ENCODE measurements at regions not wholly inside any gene's neighbourhood (a gene's known extent, or its start where the extent isn't known, plus 50 kb on each side); places are given as distances from the start of the nearest gene placed in this dataset.

GRCh38 chr11:45489281-45489905 lies 176.0 kb downstream of the CHST1 start:
- DNase-seq: no peak

More at GRCh38 chr11:45489281-45489905, 176.0 kb downstream of the CHST1 start:
- WGBS (ENCODE audit: extremely low coverage, insufficient read length, low lambda C conversion rate): no CpG with 5 or more reads among the region's 7 CpGs
- Histone ChIP-seq H3K23me2 (ENCODE audit: insufficient read length, low read depth, low read length, poor library complexity, severe bottlenecking) (no peaks in the 10 kb centered on the region), H2BK12ac (ENCODE audit: insufficient read length, low read depth, low read length) (no peak overlapping the region), H2AK5ac (ENCODE audit: insufficient read length, low read length) (no peak overlapping the region), H3K23ac (ENCODE audit: insufficient read length, low read depth, low read length) (no peak overlapping the region), H3K79me2 (ENCODE audit: insufficient read depth, low read length) (no peaks in the 10 kb centered on the region), H3K4me1 (ENCODE audit: insufficient read depth, low read length) (0 out of 2 replicates have a peak, but pooled peaks cover 3% of the 10 kb centered on the region), H2AFZ (ENCODE audit: low read length) (no peak overlapping the region), H3K27ac (ENCODE audit: insufficient read length, low read depth, low read length) (no peak overlapping the region), H2BK5ac (ENCODE audit: insufficient read length, low read length) (no peak overlapping the region), H3K14ac (ENCODE audit: insufficient read depth, low read length) (no peak overlapping the region), H4K20me1 (ENCODE audit: control insufficient read depth, insufficient read depth, insufficient read length) (no peaks in the 10 kb centered on the region), H3K9ac (ENCODE audit: extremely low read depth, insufficient read length, low read length) (no peak overlapping the region), H4K8ac (replicated peaks; ENCODE audit: insufficient read length, low read depth, low read length) (no peak overlapping the region), H3K56ac (ENCODE audit: insufficient read length, low read depth, low read length) (no peak overlapping the region), H2BK15ac (ENCODE audit: low read depth, low read length) (no peak overlapping the region), H3K79me1 (ENCODE audit: insufficient read depth, low read depth, low read length, poor library complexity, severe bottlenecking) (no peaks in the 10 kb centered on the region), H3K4me2 (ENCODE audit: insufficient read depth, insufficient read length, low read length) (no peak overlapping the region), H4K91ac (ENCODE audit: insufficient read length, low read depth, low read length) (no peak overlapping the region), H3K9me3 (ENCODE audit: control insufficient read depth, low read depth, low read length) (no peaks in the 10 kb centered on the region), H3T11ph (ENCODE audit: low read length) (no peak overlapping the region), H2BK20ac (ENCODE audit: low read depth, low read length, poor library complexity, severe bottlenecking) (no peak overlapping the region), H2BK120ac (ENCODE audit: low read depth, low read length, poor library complexity, severe bottlenecking) (no peak overlapping the region), H3K4ac (ENCODE audit: low read depth, low read length) (no peak overlapping the region), H3K27me3 (ENCODE audit: insufficient read depth, low read length) (no peaks in the 10 kb centered on the region; the same call in 1 of the 2 replicates), H4K5ac (ENCODE audit: insufficient read length, low read depth, low read length) (no peak overlapping the region), H3K18ac (ENCODE audit: insufficient read length, low read depth, low read length) (no peak overlapping the region)
- no peaks in the 10 kb centered on the region for H3K36me3 Mint-ChIP-seq (ENCODE audit: insufficient read depth in 1 of 3, low read depth in 3 of 3)
- peaks cover 18% of the 10 kb centered on the region for H3K27me3 Mint-ChIP-seq (ENCODE audit: low read depth)
- peaks cover 0 to 2% of the 10 kb centered on the region in 2 experiments; a peak in 2 of 5 replicates for H3K9me3 Mint-ChIP-seq
- H3K4me3 Mint-ChIP-seq: no peak overlapping the region
- no peak overlapping the region; a peak in 1 of 7 replicates for H3K27ac Mint-ChIP-seq
- H3K4me1 Mint-ChIP-seq: peaks cover 12 to 18% of the 10 kb centered on the region in 2 experiments
- no peak for TF ChIP-seq CTCF (conservative IDR thresholded peaks at IDR 0.05)

All from H9 (cell line).